Right cardiac atrium (tissue), 5 donors: ENCODE measurements at regions not wholly inside any gene's neighbourhood (a gene's known extent, or its start where the extent isn't known, plus 50 kb on each side); places are given as distances from the start of the nearest gene placed in this dataset.

Source experiments
- ATAC-seq, 2 donors: fragments of 200-7000 bp; cut with Tn5 transposase; one replicate each; pipeline versions ENCODE4 v1.8.0 to v1.9.1; 2020; ENCODE audit warnings: moderate library complexity in 2 of 2, mild to moderate bottlenecking in 1 of 2
- DNase-seq, 3 donors: peaks; one replicate each; pipeline ENCODE4 v3.0.0-alpha.2; 2020
- H3K27ac ChIP-seq: one replicate; pipeline ENCODE4 v1.5.1; 2013; ENCODE audit warnings: mild to moderate bottlenecking, low read length, control low read depth, moderate library complexity
- H3K27me3 ChIP-seq: one replicate; pipeline ENCODE4 v1.6.1; 2013; ENCODE audit not compliant: control insufficient read depth, insufficient read depth
- H3K4me1 ChIP-seq: one replicate; pipeline ENCODE4 v1.6.1; 2013; ENCODE audit warnings: low read length; ENCODE audit not compliant: control insufficient read depth, insufficient read depth
- H3K4me3 ChIP-seq: one replicate; pipeline ENCODE4 v1.5.1; 2013; ENCODE audit warnings: low read length, control low read depth
- H3K9me3 ChIP-seq: one replicate; pipeline ENCODE4 v1.6.1; 2013; ENCODE audit warnings: low read length; ENCODE audit not compliant: control insufficient read depth
- WGBS: extraction: QIAGEN DNeasy Blood & Tissue Kit; methylation state at CpG from one replicate; pipeline ENCODE4 v1.1.7; 2013; 5-methylcytosine and 5-hydroxymethylcytosine counted together
- intact Hi-C, 4 donors: fragments of 100-400 bp; cut with DNase I; formaldehyde crosslinking; loops; one replicate each; pipeline versions ENCODE4 v1.11.0 to v1.14.0; 2022 to 2023
- donor health status: healthy with polysubstance abuse.
- donor health status: DM: no; HTN: yes; CAD: no.
- donor health status: DM: no; HTN: no; CAD: no.
- donor health status: DM: no; HTN: yes; CAD: no; lungs with severe emphysema.
- donor health status: DM: yes; HTN: yes; CAD: no.

- H3K4me3 ChIP-seq: no peak overlapping the region
- H3K9me3 ChIP-seq: no peaks in the 10 kb centered on the region
- no peak overlapping the region for H3K27ac ChIP-seq
- 80% methylated on average over 1 of the region's 1 CpG for WGBS
- ATAC-seq (no peak), DNase-seq (no peak)
- H3K4me1 ChIP-seq: no peaks in the 10 kb centered on the region
- intact Hi-C loops: no loop called here
- H3K27me3 ChIP-seq: no peaks in the 10 kb centered on the region
Measured at GRCh38 chr11:43067681-43068080, 244.1 kb upstream of the API5 start.

DNA sequence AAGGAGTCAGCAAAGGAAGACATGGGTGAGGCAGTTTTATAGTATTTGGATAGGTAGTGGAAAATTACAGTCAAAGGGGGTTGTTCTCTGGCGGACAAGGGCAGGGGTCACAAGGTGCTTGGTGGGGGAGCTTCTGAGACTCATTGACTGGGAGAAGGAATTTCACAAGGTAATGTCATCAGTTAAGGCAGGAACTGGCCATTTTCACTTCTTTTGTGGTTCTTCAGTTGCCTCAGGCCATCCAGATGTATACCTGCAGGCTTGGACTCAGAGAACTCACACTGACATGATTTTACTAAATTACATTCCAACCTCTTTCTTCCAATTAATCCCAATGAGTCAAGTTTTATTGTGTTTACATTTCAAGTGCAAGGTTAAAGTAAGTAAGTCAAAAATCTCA lies 240.5 kb upstream of the API5 start:
- Histone ChIP-seq H3K27ac (no peak overlapping the region), H3K4me1 (no peaks in the 10 kb centered on the region), H3K9me3 (no peaks in the 10 kb centered on the region), H3K4me3 (no peak overlapping the region), H3K27me3 (no peaks in the 10 kb centered on the region)
- WGBS: 75% methylated on average over 1 of the region's 1 CpG
- DNase-seq: no peak
- intact Hi-C loops: loop anchor here in 1 of 4 donors (10.0 kb wide), 1 partner anchor 427 kb away; no protein-coding TSS in a partner anchor
- no peak for ATAC-seq

DNA sequence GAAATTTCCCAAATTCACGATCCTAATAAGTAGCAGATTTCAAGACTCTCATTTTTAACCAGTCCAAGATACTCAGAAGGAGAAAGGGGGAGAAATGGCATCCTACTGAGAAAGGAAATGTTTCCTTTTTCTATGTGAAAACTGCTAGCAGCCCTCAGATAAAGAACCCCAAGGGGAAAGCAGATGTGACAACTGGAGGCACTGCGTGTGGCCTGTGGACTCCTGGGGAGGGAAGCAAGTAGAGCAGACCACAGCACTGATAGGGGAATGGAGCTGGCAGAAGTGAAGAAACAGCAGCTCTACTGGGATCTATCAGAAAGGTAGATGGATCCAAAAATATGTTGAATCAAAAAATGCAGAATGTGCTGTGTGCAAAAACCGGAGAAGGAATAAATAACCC lies 239.7 kb upstream of the API5 start:
- no peak for DNase-seq
- 30% methylated on average over 3 of the region's 3 CpGs for WGBS
- no peak overlapping the region for H3K27ac ChIP-seq
- H3K4me1 ChIP-seq: no peaks in the 10 kb centered on the region
- H3K27me3 ChIP-seq: no peaks in the 10 kb centered on the region
- intact Hi-C loops: loop anchor here in 1 of 4 donors (10.0 kb wide), 1 partner anchor 427 kb away; no protein-coding TSS in a partner anchor
- H3K4me3 ChIP-seq: no peak overlapping the region
- no peak for ATAC-seq
- H3K9me3 ChIP-seq: no peaks in the 10 kb centered on the region

GRCh38 chr11:43072911-43073310 lies 238.9 kb upstream of the API5 start:
- Histone ChIP-seq H3K27ac (no peak overlapping the region), H3K4me3 (no peak overlapping the region), H3K27me3 (no peaks in the 10 kb centered on the region), H3K9me3 (no peaks in the 10 kb centered on the region), H3K4me1 (no peaks in the 10 kb centered on the region)
- ATAC-seq: no peak
- 47% methylated on average over 4 of the region's 4 CpGs for WGBS
- DNase-seq: no peak
- intact Hi-C loops: loop anchor here in 1 of 4 donors (10.0 kb wide), 1 partner anchor 428 kb away; no protein-coding TSS in a partner anchor

DNA sequence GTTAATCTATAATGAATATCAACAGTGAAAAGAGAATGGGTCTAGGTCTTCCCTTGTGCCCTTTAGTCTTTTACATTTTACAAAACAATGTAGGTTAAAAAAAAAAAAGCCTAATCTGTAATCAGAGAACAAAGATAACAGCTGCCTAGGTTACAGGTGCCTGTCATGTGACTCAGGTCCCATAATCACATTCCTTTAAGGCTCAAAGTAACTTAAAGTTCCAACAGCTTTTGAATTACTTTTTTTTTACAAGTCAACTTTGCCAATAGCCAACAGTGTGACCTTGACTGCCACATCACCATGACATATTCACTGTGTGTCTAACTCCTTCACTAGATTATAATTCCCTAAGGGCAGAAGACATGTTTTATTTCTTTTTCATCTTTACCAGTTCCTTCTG lies 237.0 kb upstream of the API5 start:
- Histone ChIP-seq H3K4me1 (no peaks in the 10 kb centered on the region), H3K27ac (no peak overlapping the region), H3K27me3 (no peaks in the 10 kb centered on the region), H3K4me3 (no peak overlapping the region), H3K9me3 (no peaks in the 10 kb centered on the region)
- DNase-seq (no peak), ATAC-seq (no peak)
- intact Hi-C loops: loop anchor here in 1 of 4 donors (10.0 kb wide), 1 partner anchor 430 kb away; no protein-coding TSS in a partner anchor

GRCh38 chr11:43101113-43101512 lies 210.7 kb upstream of the API5 start:
- intact Hi-C loops: no loop called here
- DNase-seq: no peak
- H3K4me3 ChIP-seq: no peak overlapping the region
- ATAC-seq: no peak
- H3K9me3 ChIP-seq: no peaks in the 10 kb centered on the region
- no peak overlapping the region for H3K27ac ChIP-seq
- no peaks in the 10 kb centered on the region for H3K4me1 ChIP-seq
- H3K27me3 ChIP-seq: no peaks in the 10 kb centered on the region

GRCh38 chr11:43116071-43116470 lies 195.7 kb upstream of the API5 start:
- Histone ChIP-seq H3K4me1 (no peaks in the 10 kb centered on the region), H3K9me3 (no peaks in the 10 kb centered on the region), H3K4me3 (no peak overlapping the region), H3K27ac (no peak overlapping the region), H3K27me3 (no peaks in the 10 kb centered on the region)
- WGBS: 47% methylated on average over 1 of the region's 1 CpG
- no peak for ATAC-seq
- no peak for DNase-seq
- intact Hi-C loops: no loop called here

- intact Hi-C loops: no loop called here
- ATAC-seq (no peak), DNase-seq (no peak)
- H3K4me3 ChIP-seq: no peak overlapping the region
- no peaks in the 10 kb centered on the region for H3K4me1 ChIP-seq
- H3K9me3 ChIP-seq: no peaks in the 10 kb centered on the region
- WGBS: 68% methylated on average over 4 of the region's 4 CpGs
- no peak overlapping the region for H3K27ac ChIP-seq
- H3K27me3 ChIP-seq: no peaks in the 10 kb centered on the region
Measured at GRCh38 chr11:43119275-43119970, 192.4 kb upstream of the API5 start.

GRCh38 chr11:43122546-43122945 lies 189.2 kb upstream of the API5 start:
- WGBS: 87% methylated on average over 3 of the region's 3 CpGs

DNA sequence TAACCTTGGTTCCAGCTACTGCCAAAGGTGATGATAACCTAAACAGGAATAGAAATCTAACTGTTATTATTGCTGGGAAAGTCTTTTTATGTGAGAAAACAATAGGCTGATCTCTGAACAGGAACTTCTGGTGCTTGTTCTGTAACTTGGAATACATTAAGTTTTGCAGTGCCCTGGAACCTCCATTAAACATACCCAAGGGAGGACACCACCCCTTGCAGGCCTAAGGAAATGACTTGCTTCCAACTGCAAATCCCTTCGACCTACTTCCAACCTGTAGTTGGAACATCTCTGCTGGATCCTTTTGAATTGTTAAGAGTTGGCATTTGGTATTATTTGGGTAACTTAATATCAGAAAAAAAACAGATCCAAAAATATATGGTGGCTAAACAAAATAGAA lies 188.4 kb upstream of the API5 start:
- intact Hi-C loops: no loop called here
- Histone ChIP-seq H3K9me3 (no peaks in the 10 kb centered on the region), H3K27ac (no peak overlapping the region), H3K4me3 (no peak overlapping the region), H3K4me1 (no peaks in the 10 kb centered on the region), H3K27me3 (no peaks in the 10 kb centered on the region)
- WGBS: 37% methylated on average over 1 of the region's 1 CpG
- ATAC-seq: no peak
- no peak for DNase-seq

More at GRCh38 chr11:43122546-43122945, 189.2 kb upstream of the API5 start:
- ATAC-seq (no peak), DNase-seq (no peak)
- Histone ChIP-seq H3K4me3 (no peak overlapping the region), H3K27ac (no peak overlapping the region), H3K9me3 (no peaks in the 10 kb centered on the region), H3K4me1 (no peaks in the 10 kb centered on the region), H3K27me3 (no peaks in the 10 kb centered on the region)
- intact Hi-C loops: no loop called here

- intact Hi-C loops: no loop called here
- 65% methylated on average over 3 of the region's 3 CpGs for WGBS
Measured at GRCh38 chr11:43124272-43124935, 187.4 kb upstream of the API5 start.

More at GRCh38 chr11:43124272-43124935, 187.4 kb upstream of the API5 start:
- DNase-seq: no peak
- no peaks in the 10 kb centered on the region for H3K4me1 ChIP-seq
- ATAC-seq: no peak
- H3K9me3 ChIP-seq: no peaks in the 10 kb centered on the region
- H3K27ac ChIP-seq: no peak overlapping the region
- no peak overlapping the region for H3K4me3 ChIP-seq
- H3K27me3 ChIP-seq: no peaks in the 10 kb centered on the region
